Breast epithelium (tissue), 4 donors: ENCODE measurements at regions not wholly inside any gene's neighbourhood (a gene's known extent, or its start where the extent isn't known, plus 50 kb on each side); places are given as distances from the start of the nearest gene placed in this dataset.

Source experiments
- DNase-seq, 2 donors: peaks; one replicate each; pipeline ENCODE4 v3.0.0-alpha.2; 2019; ENCODE audit warnings: low spot score in 2 of 2
- H3K27ac ChIP-seq, 2 donors: fragments of 200-600 bp; sonication (generic) in 1 of 2; one replicate each; pipeline ENCODE4 v1.5.1; 2016 to 2019; ENCODE audit warnings: mild to moderate bottlenecking in 1 of 2
- H3K27me3 ChIP-seq, 2 donors: fragments of 200-600 bp; sonication (generic) in 1 of 2; one replicate each; pipeline versions ENCODE4 v1.5.1 to v1.6.0; 2017 to 2019; ENCODE audit warnings: control low read depth in 1 of 2, mild to moderate bottlenecking in 1 of 2
- H3K36me3 ChIP-seq: fragments of 200-600 bp; one replicate; pipeline ENCODE4 v1.5.1; 2019
- H3K4me1 ChIP-seq, 2 donors: fragments of 200-600 bp; sonication (generic); one replicate each; pipeline ENCODE4 v1.5.1; 2016 to 2019; ENCODE audit warnings: control low read depth in 1 of 2
- H3K4me3 ChIP-seq, 3 donors: fragments of 200-600 bp; sonication (generic); 1 replicate in 2 of 3; 2 replicates in 1 of 3; pipeline ENCODE4 v1.5.1; 2016 to 2019; ENCODE audit warnings: mild to moderate bottlenecking in 3 of 3, moderate library complexity in 2 of 3
- H3K9me3 ChIP-seq, 2 donors: fragments of 200-600 bp; sonication (generic) in 1 of 2; one replicate each; pipeline ENCODE4 v1.5.1; 2016 to 2019; ENCODE audit warnings: control low read depth in 1 of 2
- CTCF ChIP-seq, 3 donors: fragments of 450-650 bp; IDR thresholded peaks; one replicate each; pipeline ENCODE4 v1.5.1; 2016 to 2017; ENCODE audit warnings: antibody characterized with exemption in 3 of 3, mild to moderate bottlenecking in 3 of 3, moderate library complexity in 3 of 3
- POLR2A ChIP-seq: fragments of 450-650 bp; IDR thresholded peaks from one replicate; pipeline ENCODE4 v1.6.1; 2016; ENCODE audit warnings: antibody characterized with exemption, mild to moderate bottlenecking, moderate library complexity
- POLR2AphosphoS5 ChIP-seq, 3 donors: sonication (generic); formaldehyde crosslinking; IDR thresholded peaks; one replicate each; pipeline ENCODE4 v1.6.1; 2017; ENCODE audit warnings: antibody characterized with exemption in 3 of 3
- intact Hi-C: fragments of 100-400 bp; cut with DNase I; formaldehyde crosslinking; loops from one replicate; pipeline ENCODE4 v1.15.1; 2023; ENCODE audit warnings: low total_unique reads

- Histone ChIP-seq H3K27ac (peak overlapping the region in 1 of 2 donors; percentile 3), H3K9me3 (no peaks in the 10 kb centered on the region), H3K27me3 (no peaks in the 10 kb centered on the region), H3K36me3 (no peaks in the 10 kb centered on the region), H3K4me1 (no peaks in the 10 kb centered on the region), H3K4me3 (no peak overlapping the region)
- intact Hi-C loops: no loop called here
- TF ChIP-seq POLR2AphosphoS5 (IDR thresholded peaks at IDR 0.05): no peak
- no peak for TF ChIP-seq POLR2A
- no peak for TF ChIP-seq CTCF (IDR thresholded peaks at IDR 0.05)
- no peak for DNase-seq
These were observed 801.3 kb upstream of the ID2 start for GRCh38 chr2:7880566-7880965.

- H3K4me3 ChIP-seq: no peak overlapping the region
- no peaks in the 10 kb centered on the region for H3K36me3 ChIP-seq
- DNase-seq: no peak
- peak overlapping the region in 1 of 2 donors; percentile 3 for H3K27ac ChIP-seq
- intact Hi-C loops: no loop called here
- TF ChIP-seq CTCF (IDR thresholded peaks at IDR 0.05) (no peak), POLR2AphosphoS5 (IDR thresholded peaks at IDR 0.05) (no peak), POLR2A (no peak)
- H3K4me1 ChIP-seq: no peaks in the 10 kb centered on the region
- H3K27me3 ChIP-seq: no peaks in the 10 kb centered on the region
- H3K9me3 ChIP-seq: no peaks in the 10 kb centered on the region
These were observed 800.8 kb upstream of the ID2 start for GRCh38 chr2:7881063-7881462.

- no peak overlapping the region for H3K27ac ChIP-seq
- H3K36me3 ChIP-seq: no peaks in the 10 kb centered on the region
- H3K9me3 ChIP-seq: no peaks in the 10 kb centered on the region
- no peak for DNase-seq
- intact Hi-C loops: no loop called here
- no peaks in the 10 kb centered on the region for H3K27me3 ChIP-seq
- no peaks in the 10 kb centered on the region for H3K4me1 ChIP-seq
- no peak overlapping the region for H3K4me3 ChIP-seq
- no peak for TF ChIP-seq POLR2A
- TF ChIP-seq POLR2AphosphoS5 (IDR thresholded peaks at IDR 0.05): no peak
- TF ChIP-seq CTCF (IDR thresholded peaks at IDR 0.05): no peak
These were observed 800.4 kb upstream of the ID2 start for GRCh38 chr2:7881466-7881865.

DNA sequence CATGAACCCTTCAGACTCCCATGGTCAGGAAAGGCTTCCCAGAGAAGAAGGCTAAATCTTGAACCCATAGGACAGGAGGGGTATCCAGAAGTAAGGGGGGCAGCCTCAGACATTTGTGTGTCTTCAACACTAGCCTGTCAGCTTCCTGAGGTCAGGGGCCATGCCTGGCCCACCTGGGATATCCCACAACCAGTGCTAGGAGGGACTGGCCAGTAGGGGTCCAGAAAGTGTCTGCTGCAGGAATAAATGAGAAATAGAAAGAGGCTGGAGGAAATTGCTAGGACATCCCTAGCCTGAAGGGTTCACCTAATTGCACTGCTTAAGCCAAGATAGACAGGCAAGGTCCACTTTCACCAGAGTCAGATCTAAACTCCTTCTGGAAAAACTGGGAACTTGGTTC, 799.6 kb upstream of the ID2 start:
- no peak for TF ChIP-seq CTCF (IDR thresholded peaks at IDR 0.05)
- intact Hi-C loops: no loop called here
- Histone ChIP-seq H3K4me1 (no peaks in the 10 kb centered on the region), H3K27me3 (no peaks in the 10 kb centered on the region), H3K4me3 (no peak overlapping the region), H3K9me3 (no peaks in the 10 kb centered on the region), H3K36me3 (no peaks in the 10 kb centered on the region), H3K27ac (no peak overlapping the region)
- no peak for DNase-seq

DNA sequence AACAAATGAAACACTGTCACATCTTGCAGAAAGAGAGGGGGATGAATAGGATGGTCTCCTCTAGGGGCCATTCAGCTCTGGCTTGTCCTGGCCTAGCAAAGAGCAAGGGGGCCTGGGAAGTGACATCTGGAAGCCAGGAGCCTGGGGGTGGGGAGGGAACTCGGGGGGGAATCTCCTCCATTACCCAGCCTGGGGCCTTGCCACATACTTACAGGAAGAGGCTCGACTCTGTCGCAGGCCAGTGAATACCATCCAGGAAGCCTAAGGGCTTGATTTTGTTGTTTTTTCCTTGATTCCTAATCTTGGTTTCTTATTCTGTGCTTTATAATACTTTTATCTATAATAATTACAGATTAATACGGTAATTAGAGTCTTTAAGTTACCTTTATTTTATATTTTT, 797.5 kb upstream of the ID2 start:
- DNase-seq: no peak

More for the DNA sequence above, 797.5 kb upstream of the ID2 start:
- no peaks in the 10 kb centered on the region for H3K4me1 ChIP-seq
- H3K9me3 ChIP-seq: no peaks in the 10 kb centered on the region
- H3K27me3 ChIP-seq: no peaks in the 10 kb centered on the region
- TF ChIP-seq POLR2A: no peak
- no peak for TF ChIP-seq CTCF (IDR thresholded peaks at IDR 0.05)
- no peak for TF ChIP-seq POLR2AphosphoS5 (IDR thresholded peaks at IDR 0.05)
- intact Hi-C loops: no loop called here
- no peak overlapping the region for H3K27ac ChIP-seq
- no peak overlapping the region for H3K4me3 ChIP-seq
- H3K36me3 ChIP-seq: no peaks in the 10 kb centered on the region
